Neural cell (in vitro differentiated cells): ENCODE measurements at regions not wholly inside any gene's neighbourhood (a gene's known extent, or its start where the extent isn't known, plus 50 kb on each side); places are given as distances from the start of the nearest gene placed in this dataset.

Experiments
- H2AFZ ChIP-seq: fragments of 200-600, 300-800 bp; sonication (generic), shearing (Covaris generic); 2 replicates; pipeline ENCODE4 v1.6.0; 2014; ENCODE audit warnings: low read depth, mild to moderate bottlenecking, antibody characterized with exemption, low read length, moderate library complexity
- H3F3A ChIP-seq: fragments of 200-600 bp; shearing (Covaris generic); 2 replicates; pipeline ENCODE4 v1.6.1; 2016; ENCODE audit warnings: mild to moderate bottlenecking, moderate library complexity, mixed read lengths, antibody characterized with exemption, low read length; ENCODE audit not compliant: insufficient read depth, poor library complexity, severe bottlenecking
- H3K27ac ChIP-seq: fragments of 200-600, 300-800 bp; sonication (generic), shearing (Covaris generic); 2 replicates; pipeline ENCODE4 v1.5.1; 2014; ENCODE audit warnings: mild to moderate bottlenecking, low read length, moderate library complexity
- H3K27me3 ChIP-seq: fragments of 300-800, 200-600 bp; sonication (generic), shearing (Covaris generic); 2 replicates; pipeline ENCODE4 v1.6.0; 2014; ENCODE audit warnings: mild to moderate bottlenecking, low read depth, low read length, moderate library complexity; ENCODE audit not compliant: insufficient read depth
- H3K36me3 ChIP-seq: fragments of 300-800, 200-600 bp; sonication (generic), shearing (Covaris generic); 2 replicates; pipeline ENCODE4 v1.5.1; 2014; ENCODE audit warnings: mild to moderate bottlenecking, antibody characterized with exemption, low read length, moderate library complexity; ENCODE audit not compliant: insufficient read depth
- H3K4me2 ChIP-seq: fragments of 300-800, 200-600 bp; sonication (generic), shearing (Covaris generic); 2 replicates; pipeline ENCODE4 v1.6.0; 2014; ENCODE audit warnings: mild to moderate bottlenecking, low read length
- H3K4me3 ChIP-seq: fragments of 300-800, 200-600 bp; sonication (generic), shearing (Covaris generic); 2 replicates; pipeline ENCODE4 v1.5.1; 2014; ENCODE audit warnings: mild to moderate bottlenecking, low read length, moderate library complexity
- H3K79me2 ChIP-seq: fragments of 200-600 bp; shearing (Covaris generic); replicated peaks from 2 replicates; pipeline ENCODE4 v1.6.0; 2014; ENCODE audit warnings: mild to moderate bottlenecking, low read length, moderate library complexity; ENCODE audit not compliant: insufficient read depth
- H3K9ac ChIP-seq: fragments of 300-800, 200-600 bp; sonication (generic), shearing (Covaris generic); 2 replicates; pipeline ENCODE4 v1.6.1; 2016; ENCODE audit warnings: mild to moderate bottlenecking, low read length, mixed read lengths
- H3K9me2 ChIP-seq: fragments of 200-600 bp; shearing (Covaris generic); 2 replicates; pipeline ENCODE4 v1.6.1; 2016; ENCODE audit warnings: mild to moderate bottlenecking, low read length, mixed read lengths; ENCODE audit not compliant: insufficient read depth
- H3K9me3 ChIP-seq: fragments of 200-600, 300-800 bp; sonication (generic), shearing (Covaris generic); 2 replicates; pipeline ENCODE4 v1.6.1; 2016; ENCODE audit warnings: mild to moderate bottlenecking, mixed run types, low read length, moderate library complexity, mixed read lengths
- H4K20me1 ChIP-seq: fragments of 200-600 bp; shearing (Covaris generic); 2 replicates; pipeline ENCODE4 v1.6.1; 2016; ENCODE audit warnings: mild to moderate bottlenecking, mixed run types; ENCODE audit not compliant: insufficient read depth
- EP300 ChIP-seq: fragments of 450-650 bp; conservative IDR thresholded peaks from 2 replicates; pipeline ENCODE4 v1.6.1; 2014; ENCODE audit warnings: antibody characterized with exemption, mild to moderate bottlenecking, moderate library complexity; ENCODE audit not compliant: poor library complexity, severe bottlenecking
- EZH2 ChIP-seq: fragments of 200-600, 300-800 bp; shearing (Covaris generic), sonication (generic); IDR thresholded peaks from 2 replicates; pipeline ENCODE4 v1.6.1; 2014; ENCODE audit warnings: antibody characterized with exemption, low read length, borderline replicate concordance, mild to moderate bottlenecking; ENCODE audit not compliant: insufficient read depth, poor library complexity, severe bottlenecking
- MXI1 ChIP-seq: fragments of 450-650 bp; conservative IDR thresholded peaks from 2 replicates; pipeline ENCODE4 v1.6.1; 2014; ENCODE audit warnings: antibody characterized with exemption, mild to moderate bottlenecking; ENCODE audit not compliant: poor library complexity, severe bottlenecking
- POLR2AphosphoS5 ChIP-seq: IDR thresholded peaks from 2 replicates; pipeline ENCODE4 v1.6.1; 2012
- RAD21 ChIP-seq: fragments of 450-650 bp; conservative IDR thresholded peaks from 2 replicates; pipeline ENCODE4 v1.6.1; 2014; ENCODE audit warnings: antibody characterized with exemption, mild to moderate bottlenecking, moderate library complexity
- SMC3 ChIP-seq: fragments of 450-650 bp; conservative IDR thresholded peaks from 2 replicates; pipeline ENCODE4 v1.6.1; 2014; ENCODE audit warnings: antibody characterized with exemption, mild to moderate bottlenecking, moderate library complexity; ENCODE audit not compliant: poor library complexity
- TAF1 ChIP-seq: IDR thresholded peaks from 2 replicates; pipeline ENCODE4 v1.6.1; 2012; ENCODE audit warnings: low read depth
- TF ChIP-seq, protein P1 (sequence below): IDR thresholded peaks from 2 replicates; pipeline ENCODE4 v1.6.1; 2012; ENCODE audit warnings: borderline replicate concordance
- TF ChIP-seq, protein P2 (sequence below): fragments of 450-650 bp; IDR thresholded peaks from 2 replicates; pipeline ENCODE4 v1.5.1; 2014; ENCODE audit warnings: antibody characterized with exemption, mild to moderate bottlenecking, moderate library complexity; ENCODE audit not compliant: poor library complexity, severe bottlenecking

DNA sequence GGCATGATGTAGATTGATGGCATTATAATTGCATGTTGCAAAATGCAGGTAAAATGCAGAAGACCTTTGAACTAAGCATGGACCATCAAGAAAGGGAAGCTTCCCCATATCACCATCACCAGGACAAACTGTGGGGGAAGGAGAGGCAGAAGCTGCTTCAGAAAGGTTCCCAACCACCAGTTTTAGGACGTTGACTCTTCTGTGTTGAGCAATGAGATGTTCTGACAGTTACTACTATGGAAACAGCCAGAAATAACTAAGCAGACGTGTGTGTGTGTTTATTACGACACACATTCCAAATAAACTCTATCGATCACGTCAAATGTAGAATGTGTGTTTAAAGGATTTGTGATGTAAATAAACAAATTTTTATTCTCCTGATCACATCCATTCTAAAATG is 110.2 kb upstream of the PLD5 start:
- Histone ChIP-seq H3K9me3 (no peaks in the 10 kb centered on the region), H2AFZ (no peak overlapping the region), H3K4me2 (no peak overlapping the region), H3K27ac (no peak overlapping the region), H3K79me2 (no peaks in the 10 kb centered on the region), H4K20me1 (no peaks in the 10 kb centered on the region), H3K4me3 (no peak overlapping the region), H3K9me2 (no peaks in the 10 kb centered on the region), H3K36me3 (no peaks in the 10 kb centered on the region), H3F3A (no peaks in the 10 kb centered on the region), H3K27me3 (no peaks in the 10 kb centered on the region), H3K9ac (no peak overlapping the region)
- TF ChIP-seq MXI1 (no peak), POLR2AphosphoS5 (no peak), EP300 (no peak), RAD21 (no peak), SMC3 (no peak), TAF1 (no peak), EZH2 (no peak)
- TF ChIP-seq, protein P1, sequence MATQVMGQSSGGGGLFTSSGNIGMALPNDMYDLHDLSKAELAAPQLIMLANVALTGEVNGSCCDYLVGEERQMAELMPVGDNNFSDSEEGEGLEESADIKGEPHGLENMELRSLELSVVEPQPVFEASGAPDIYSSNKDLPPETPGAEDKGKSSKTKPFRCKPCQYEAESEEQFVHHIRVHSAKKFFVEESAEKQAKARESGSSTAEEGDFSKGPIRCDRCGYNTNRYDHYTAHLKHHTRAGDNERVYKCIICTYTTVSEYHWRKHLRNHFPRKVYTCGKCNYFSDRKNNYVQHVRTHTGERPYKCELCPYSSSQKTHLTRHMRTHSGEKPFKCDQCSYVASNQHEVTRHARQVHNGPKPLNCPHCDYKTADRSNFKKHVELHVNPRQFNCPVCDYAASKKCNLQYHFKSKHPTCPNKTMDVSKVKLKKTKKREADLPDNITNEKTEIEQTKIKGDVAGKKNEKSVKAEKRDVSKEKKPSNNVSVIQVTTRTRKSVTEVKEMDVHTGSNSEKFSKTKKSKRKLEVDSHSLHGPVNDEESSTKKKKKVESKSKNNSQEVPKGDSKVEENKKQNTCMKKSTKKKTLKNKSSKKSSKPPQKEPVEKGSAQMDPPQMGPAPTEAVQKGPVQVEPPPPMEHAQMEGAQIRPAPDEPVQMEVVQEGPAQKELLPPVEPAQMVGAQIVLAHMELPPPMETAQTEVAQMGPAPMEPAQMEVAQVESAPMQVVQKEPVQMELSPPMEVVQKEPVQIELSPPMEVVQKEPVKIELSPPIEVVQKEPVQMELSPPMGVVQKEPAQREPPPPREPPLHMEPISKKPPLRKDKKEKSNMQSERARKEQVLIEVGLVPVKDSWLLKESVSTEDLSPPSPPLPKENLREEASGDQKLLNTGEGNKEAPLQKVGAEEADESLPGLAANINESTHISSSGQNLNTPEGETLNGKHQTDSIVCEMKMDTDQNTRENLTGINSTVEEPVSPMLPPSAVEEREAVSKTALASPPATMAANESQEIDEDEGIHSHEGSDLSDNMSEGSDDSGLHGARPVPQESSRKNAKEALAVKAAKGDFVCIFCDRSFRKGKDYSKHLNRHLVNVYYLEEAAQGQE: no peak
- TF ChIP-seq, protein P2, sequence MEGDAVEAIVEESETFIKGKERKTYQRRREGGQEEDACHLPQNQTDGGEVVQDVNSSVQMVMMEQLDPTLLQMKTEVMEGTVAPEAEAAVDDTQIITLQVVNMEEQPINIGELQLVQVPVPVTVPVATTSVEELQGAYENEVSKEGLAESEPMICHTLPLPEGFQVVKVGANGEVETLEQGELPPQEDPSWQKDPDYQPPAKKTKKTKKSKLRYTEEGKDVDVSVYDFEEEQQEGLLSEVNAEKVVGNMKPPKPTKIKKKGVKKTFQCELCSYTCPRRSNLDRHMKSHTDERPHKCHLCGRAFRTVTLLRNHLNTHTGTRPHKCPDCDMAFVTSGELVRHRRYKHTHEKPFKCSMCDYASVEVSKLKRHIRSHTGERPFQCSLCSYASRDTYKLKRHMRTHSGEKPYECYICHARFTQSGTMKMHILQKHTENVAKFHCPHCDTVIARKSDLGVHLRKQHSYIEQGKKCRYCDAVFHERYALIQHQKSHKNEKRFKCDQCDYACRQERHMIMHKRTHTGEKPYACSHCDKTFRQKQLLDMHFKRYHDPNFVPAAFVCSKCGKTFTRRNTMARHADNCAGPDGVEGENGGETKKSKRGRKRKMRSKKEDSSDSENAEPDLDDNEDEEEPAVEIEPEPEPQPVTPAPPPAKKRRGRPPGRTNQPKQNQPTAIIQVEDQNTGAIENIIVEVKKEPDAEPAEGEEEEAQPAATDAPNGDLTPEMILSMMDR: no peak

DNA sequence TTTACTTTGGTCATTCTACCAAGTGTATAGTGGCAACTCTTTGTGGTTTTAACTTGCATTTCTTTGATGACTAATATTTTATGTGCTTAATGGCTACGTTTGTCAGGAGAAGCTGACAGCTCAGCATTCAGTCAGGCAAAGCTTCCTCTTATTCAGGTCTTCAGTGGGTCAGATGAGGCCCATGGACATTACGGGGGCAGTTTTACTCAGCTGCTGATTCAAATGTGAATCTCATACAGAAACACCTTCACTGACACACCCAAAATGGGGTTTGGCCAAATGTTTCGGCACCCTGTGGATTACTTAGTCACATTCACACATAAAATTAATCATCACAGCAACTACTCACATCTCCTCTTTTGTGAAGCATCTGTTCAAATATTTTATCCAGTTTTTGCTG is 104.9 kb upstream of the PLD5 start:
- H3K9me2 ChIP-seq: no peaks in the 10 kb centered on the region
- H3K36me3 ChIP-seq: no peaks in the 10 kb centered on the region
- TF ChIP-seq TAF1 (no peak), SMC3 (no peak), POLR2AphosphoS5 (no peak)
- TF ChIP-seq, protein P2: no peak
- H4K20me1 ChIP-seq: no peaks in the 10 kb centered on the region
- H3K9ac ChIP-seq: no peak overlapping the region
- no peak overlapping the region for H3K27ac ChIP-seq
- no peaks in the 10 kb centered on the region for H3K9me3 ChIP-seq
- no peaks in the 10 kb centered on the region for H3K27me3 ChIP-seq
- H3K4me2 ChIP-seq: no peak overlapping the region
- no peaks in the 10 kb centered on the region for H3K79me2 ChIP-seq
- H3F3A ChIP-seq: no peaks in the 10 kb centered on the region
- H2AFZ ChIP-seq: no peak overlapping the region
- H3K4me3 ChIP-seq: no peak overlapping the region
